NAMALWA (cell line): ENCODE measurements at regions not wholly inside any gene's neighbourhood (a gene's known extent, or its start where the extent isn't known, plus 50 kb on each side); places are given as distances from the start of the nearest gene placed in this dataset.

Source experiments
- DNase-seq: peaks from one replicate; pipeline ENCODE4 v3.0.0-alpha.2; 2015; ENCODE audit warnings: low spot score

DNA sequence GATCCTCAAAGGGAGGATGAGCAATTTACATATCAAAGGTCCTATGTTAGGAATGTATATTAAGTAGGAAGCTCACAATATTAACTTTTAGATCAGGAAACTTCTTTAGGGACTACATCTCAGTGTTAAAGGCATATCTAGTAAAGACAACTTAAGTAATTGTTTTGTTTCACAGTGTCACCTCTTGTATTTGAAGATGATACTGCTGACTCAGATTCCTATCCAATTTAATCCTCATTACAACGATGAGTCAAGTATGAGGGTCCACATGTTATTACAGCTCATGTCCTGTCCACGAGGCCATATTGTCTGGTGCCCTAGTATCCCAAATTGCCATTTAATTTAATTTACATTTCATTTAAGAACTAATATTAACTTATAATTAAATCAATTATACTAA, 523.9 kb downstream of the CCDC85A start:
- no peak for DNase-seq

GRCh38 chr2:56709181-56709580, 525.4 kb downstream of the CCDC85A start:
- DNase-seq: no peak

GRCh38 chr2:56713161-56713676, 529.4 kb downstream of the CCDC85A start:
- no peak for DNase-seq

DNA sequence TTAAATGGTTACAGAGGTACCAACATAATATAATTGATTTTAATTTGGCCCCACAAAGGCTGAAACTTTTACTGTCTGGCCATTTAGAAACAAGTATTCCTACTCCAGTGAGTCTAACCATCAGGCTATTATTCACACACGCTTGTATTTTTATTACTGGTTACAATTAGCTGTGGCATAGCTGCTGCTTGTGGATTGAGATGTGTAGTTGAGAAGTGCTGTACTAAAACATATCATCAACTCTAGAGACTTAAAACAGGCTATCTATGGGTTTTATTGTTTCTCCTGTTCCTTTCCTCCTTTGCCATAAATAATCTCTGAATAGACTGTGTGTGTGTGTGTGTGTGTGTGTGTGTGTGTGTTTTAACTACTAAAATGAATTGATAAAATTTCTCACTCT, 530.2 kb downstream of the CCDC85A start:
- DNase-seq: no peak

DNA sequence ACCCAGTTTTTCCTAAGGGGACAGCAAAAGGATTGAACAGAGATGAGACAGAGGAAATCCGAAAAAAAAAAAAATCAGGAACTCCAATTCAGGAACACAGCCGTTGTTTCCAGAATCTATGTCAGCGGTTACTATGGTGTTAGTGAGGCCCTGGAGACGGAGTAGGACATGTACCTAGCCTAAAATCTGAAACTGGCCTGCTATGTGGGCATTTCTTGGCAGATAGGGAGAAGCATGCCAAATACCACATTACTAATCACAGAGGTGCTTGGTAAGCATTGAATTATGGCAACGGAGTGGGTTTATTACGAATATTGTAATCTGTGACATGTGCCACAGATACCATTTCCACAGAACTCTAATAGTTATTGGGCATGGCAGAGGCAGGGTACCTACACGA, 530.6 kb downstream of the CCDC85A start:
- no peak for DNase-seq

GRCh38 chr2:56715683-56716082, 531.9 kb downstream of the CCDC85A start:
- no peak for DNase-seq

DNA sequence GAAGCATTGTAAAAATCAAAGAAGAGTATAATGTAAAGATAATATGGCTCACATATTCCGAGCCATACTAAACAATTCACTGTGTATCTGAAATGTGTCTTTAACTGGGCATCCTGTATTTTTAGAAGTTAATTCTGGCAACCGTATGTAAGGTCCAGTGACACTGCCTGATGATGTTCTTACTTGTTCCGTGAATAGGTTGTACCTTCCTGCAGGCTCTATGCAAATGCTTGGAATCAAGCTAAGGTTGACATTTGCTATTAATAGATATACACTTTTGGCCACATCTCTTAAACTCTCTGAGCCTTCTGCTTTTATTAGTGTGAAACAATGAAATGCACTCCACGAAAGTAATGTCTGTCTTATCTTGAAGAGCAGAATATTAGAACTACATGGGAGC, 534.6 kb downstream of the CCDC85A start:
- DNase-seq: no peak

DNA sequence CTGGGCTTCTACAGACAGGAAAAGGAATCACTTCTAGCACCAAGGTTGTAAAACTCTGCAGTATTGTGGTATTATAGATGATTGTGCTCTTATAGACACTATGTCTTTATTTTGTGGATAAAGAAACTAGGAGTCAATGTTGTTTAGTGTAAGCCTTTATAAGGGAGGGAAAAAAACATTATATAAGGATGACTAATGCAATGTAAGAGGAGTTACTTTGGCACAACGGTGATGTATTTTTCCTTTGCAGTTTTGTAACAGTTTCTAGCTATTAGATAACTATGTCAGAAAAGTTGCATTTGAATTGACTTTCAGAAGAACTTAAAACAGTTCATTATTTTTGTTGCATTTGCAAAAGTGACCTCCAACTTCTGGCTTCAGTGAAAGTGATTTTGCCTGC, 545.4 kb downstream of the CCDC85A start:
- DNase-seq: no peak

GRCh38 chr2:56732946-56733345, 549.2 kb downstream of the CCDC85A start:
- no peak for DNase-seq

DNA sequence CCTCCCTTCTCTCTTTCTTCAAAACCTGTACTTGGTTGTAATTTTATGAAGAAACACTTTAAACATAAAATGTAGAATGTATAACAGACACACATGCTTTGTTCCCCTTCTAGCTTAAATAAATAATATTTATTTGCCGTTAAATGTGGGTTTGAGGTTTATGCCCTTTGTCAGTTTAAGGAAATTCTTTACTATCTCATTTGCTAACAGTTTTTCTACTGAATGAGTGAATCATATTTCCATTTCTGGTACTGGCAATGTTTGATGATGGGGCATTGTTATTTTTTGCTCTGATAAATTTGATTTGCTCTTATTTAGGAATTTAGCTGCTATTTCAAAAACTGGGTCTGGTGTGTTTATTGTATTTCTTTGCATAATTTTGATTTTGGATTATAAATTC, 555.6 kb downstream of the CCDC85A start:
- DNase-seq: no peak

- DNase-seq: no peak
Measured at GRCh38 chr2:56741601-56742102, 557.9 kb downstream of the CCDC85A start.

GRCh38 chr2:56743807-56744206, 560.0 kb downstream of the CCDC85A start:
- DNase-seq: no peak

DNA sequence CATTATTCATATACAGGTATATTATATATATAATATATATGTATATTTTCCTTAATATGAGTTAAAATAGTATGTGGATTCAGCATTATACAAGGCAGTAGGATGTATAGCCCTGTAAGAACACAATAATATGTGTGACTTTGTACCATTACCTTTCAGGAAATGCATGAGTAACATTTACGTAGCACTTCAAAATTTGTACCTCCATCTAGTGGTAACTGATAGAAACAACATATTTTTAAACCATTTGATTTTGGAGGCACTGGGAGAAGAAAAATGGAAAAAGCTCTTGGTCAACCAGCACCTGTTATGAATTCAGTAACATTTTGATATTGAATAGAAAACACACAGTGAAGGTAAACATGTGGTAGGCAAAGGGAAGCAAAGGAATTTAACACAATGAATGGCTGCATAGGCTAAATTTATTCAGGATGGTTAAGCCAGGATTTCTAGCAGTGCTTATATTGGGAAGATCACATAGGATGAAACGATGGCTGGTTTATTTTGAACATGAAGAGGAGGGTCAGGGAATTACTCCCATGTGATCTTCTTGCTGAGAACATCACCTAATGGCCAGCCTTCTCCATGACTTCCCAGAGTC, 565.5 kb downstream of the CCDC85A start:
- DNase-seq: peak; percentile 56

DNA sequence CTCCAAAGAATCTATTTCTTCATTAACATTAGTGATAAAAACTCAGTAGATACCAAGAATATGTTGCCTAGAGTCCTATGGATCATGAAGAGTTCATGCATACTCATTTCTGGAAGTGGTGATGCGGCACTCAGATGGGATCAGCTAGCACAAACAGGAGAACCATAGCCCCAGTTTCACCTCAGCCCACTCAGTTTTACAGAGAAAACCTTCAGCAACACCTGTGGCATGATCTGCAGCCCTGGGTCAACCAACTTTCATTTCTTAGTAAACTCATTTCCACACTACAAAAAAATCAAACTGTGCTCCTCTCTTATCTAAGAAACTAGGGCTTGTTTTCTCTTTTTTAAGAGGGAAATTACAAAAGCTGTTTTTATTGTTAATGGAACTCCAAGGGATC, 569.4 kb downstream of the CCDC85A start:
- no peak for DNase-seq

DNA sequence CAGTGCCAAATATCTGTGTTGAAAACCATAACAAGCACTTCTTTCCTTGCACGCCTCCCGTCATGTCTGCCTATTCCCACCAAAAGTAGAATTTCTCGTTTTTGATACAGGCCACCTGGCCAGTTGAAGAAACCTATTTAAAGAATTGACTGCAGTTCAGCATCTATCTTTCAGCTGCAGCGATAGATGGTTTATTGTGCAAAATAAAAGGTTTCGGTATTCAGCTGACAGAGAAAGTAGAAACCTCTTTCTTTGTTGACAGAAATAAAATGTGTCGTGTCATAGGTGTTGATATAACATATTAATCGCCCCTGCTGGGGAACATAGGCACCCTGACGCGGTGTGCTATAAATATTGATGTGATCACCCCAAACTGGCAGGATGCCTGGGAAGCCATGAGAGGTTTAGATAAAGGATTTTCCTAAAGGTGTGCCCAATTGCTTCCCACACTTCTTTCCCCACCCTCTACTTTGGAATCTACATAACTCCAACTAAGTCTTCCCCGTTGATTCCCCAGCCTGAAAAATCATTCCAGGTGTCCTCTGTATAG, 570.4 kb downstream of the CCDC85A start:
- DNase-seq: no peak

GRCh38 chr2:56754627-56755026, 570.8 kb downstream of the CCDC85A start:
- DNase-seq: no peak

DNA sequence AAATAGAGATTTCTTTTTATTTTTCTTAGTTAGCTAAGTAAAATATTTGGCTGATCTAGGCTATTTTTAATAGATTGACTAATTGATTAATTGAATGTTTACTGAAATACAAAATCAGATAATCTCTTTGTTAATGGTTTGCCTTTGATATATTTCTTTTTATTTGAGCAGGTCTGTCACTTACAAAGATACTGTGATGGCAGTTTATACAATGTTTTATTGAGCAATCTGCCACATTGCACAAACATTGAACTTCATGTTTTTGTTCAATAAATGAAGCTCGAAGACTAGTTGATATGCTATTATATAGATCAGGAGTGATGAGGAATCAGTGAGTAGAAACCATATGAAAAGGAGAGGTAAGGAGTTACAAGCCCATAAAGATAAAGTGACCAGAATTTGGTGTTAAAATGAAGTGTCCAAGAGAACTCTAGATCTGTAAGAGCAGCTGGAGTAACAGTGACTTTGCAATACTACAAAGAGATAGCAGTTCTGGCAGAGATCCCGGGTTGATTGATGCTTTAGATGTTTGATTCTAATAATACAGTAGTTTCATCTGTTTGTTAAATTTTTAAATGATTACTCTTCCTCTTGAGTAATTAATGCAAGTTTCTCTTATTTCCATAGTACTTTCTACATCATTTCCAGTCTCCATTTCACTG, 574.2 kb downstream of the CCDC85A start:
- no peak for DNase-seq

- DNase-seq: no peak
Measured at GRCh38 chr2:56763683-56764082, 579.9 kb downstream of the CCDC85A start.

DNA sequence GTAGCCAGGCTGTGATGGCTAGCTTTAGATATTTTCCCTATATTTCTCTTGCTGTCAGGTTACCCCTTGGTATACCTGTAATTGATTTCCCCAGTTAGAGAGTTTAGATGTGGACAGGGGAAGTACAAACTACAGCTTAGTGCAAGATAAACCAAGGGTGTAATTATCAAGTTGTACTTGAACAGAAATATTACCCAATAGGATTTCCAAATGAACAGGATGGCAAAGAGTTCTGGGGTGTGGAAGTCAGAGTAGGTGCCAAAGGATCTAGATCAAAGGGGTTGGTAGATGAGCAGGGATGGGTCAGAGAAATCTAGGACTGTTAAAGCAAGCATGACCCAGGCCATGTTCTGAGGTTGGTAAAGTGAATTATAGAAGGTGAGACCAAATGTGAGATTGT, 585.2 kb downstream of the CCDC85A start:
- no peak for DNase-seq

- no peak for DNase-seq
Measured at GRCh38 chr2:56770490-56770889, 586.7 kb downstream of the CCDC85A start.

DNA sequence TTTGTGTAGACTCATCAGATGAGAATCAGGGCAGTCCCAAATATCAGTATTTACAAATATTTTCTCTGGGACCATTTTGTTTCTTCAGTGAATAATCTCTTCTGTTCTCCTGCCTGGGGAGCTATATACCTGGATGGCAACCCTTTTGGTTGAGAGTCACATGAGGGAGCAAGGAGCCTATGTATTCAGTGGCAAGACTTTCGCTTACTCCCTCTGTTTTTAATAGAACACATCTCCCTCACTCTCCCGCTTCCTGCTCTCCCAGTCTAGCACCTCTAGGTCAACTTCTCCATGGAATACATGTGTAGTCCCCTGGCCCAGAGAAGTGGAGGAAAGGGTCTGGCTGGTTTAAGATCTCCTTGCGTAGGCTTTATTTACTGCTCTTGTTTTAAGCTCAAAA, 600.3 kb downstream of the CCDC85A start:
- no peak for DNase-seq

GRCh38 chr2:56801214-56801613, 617.4 kb downstream of the CCDC85A start:
- no peak for DNase-seq

DNA sequence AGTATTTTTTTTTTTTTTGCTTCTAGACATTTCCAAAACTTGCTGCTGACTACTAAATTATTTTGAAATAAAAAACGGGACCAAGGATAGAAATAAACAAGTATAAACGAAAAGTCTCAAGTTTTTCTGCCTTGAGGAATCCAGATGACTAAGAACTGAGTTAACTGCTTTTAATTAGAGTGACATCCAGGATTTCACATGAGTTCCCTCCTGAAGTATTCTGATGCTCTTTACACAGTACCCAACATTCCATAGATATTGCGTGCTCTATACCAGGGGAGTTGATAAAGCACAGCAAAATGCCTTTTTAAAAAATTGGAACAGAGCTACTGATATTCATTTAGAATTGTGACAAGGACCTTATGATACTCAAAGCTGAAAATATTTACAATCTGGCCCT, 618.0 kb downstream of the CCDC85A start:
- DNase-seq: no peak

GRCh38 chr2:56803596-56803995, 619.8 kb downstream of the CCDC85A start:
- no peak for DNase-seq
